NCI-H1092 treated with DMSO at 0.1 percent for 48 hours (cell line): ENCODE measurements at regions not wholly inside any gene's neighbourhood (a gene's known extent, or its start where the extent isn't known, plus 50 kb on each side); places are given as distances from the start of the nearest gene placed in this dataset.
"Not testable (repeated sequence)": the region's sequence is repeated elsewhere in the genome, so short reads cannot be mapped to it uniquely, and the experiment has no call there.

Experiments used
- DNase-seq: peaks from one replicate; lab custom pipeline; 2025; lab: John Stamatoyannopoulos, UW

DNA sequence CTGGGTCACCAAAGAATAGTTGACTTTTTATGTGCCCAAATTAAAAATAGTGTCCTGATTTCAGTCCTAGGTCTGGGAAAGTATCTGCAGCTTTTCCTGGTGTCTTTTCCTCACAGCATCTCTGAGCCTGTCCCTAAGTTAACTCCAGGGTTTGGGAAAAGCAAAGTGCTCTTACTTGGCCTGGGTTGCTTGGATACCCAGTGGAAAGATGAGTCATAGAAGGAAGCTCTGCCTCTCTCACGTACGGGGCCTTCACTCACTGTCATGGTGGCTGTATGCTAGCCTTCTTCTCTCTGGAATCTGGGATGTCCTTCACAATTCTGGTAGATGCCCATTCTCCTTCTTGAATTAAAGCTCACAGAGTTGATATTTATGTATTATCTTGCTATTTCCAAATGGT, 607.3 kb downstream of the ANKRD50 start:
- no peak for DNase-seq

DNA sequence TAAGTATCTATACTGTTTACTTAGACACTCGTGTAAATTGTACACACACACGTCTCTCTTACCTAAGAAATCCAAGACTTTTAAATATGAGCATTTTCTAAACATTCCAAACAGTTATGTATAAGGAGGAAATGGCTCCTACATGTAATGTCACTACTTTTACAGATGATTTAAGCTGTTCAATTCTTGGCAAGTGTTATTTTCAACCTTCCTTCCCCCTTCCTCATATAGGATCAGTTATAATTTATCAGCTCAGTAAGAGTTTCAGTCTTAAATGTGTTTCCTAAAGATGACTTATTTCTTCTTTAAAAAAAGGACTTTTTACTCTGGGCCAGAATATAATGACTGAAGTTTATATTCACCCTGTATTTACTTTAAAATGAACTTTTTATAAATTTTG, 601.1 kb downstream of the ANKRD50 start:
- DNase-seq: no peak

DNA sequence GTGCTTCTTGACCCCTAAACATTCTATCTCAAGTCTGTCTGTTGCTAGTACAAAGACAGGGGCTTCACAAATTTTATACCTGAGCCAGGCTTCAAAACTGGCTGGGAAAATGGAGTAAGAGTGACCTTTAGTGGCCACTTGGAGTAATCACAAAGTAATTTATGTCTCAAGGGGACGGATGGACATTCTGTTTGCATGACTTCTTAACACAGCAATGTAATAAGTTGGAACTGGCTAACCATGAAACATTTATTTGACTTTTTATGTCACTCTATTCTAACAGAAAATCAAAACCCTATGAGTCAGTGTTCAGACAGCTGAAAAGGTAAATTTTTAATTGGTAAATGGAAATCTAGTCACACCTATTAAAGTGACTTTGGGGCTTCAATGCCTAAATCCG, 600.6 kb downstream of the ANKRD50 start:
- peak; percentile 65 for DNase-seq

- no peak for DNase-seq
These were observed 594.5 kb downstream of the ANKRD50 start for GRCh38 chr4:124118061-124118460.

DNA sequence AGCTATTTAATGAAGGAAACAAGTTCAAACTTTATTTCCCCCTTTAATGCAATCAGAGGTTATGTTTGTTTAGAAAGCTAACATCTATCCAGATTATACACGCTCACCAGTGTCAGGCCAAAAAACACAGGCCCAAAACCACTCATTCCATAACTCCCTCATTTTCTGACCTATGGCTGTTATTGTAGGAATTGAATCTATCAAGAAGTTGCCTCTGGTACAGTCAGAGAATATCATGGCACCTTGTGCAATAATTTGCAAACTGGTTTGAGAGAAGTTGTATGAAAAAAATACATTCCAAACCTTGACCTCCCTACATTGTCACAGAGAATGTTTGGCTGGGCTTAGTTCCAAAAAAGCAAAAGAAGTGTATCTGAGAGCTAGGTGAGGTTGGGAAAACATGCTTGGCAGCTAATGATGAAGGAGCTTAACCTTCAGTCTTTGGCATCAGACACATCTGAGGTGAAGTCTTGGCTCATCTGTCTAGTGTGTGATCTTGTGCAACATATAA, 591.0 kb downstream of the ANKRD50 start:
- DNase-seq: peak; percentile 7

- DNase-seq: no peak
These were observed 589.4 kb downstream of the ANKRD50 start for GRCh38 chr4:124123181-124123580.

DNA sequence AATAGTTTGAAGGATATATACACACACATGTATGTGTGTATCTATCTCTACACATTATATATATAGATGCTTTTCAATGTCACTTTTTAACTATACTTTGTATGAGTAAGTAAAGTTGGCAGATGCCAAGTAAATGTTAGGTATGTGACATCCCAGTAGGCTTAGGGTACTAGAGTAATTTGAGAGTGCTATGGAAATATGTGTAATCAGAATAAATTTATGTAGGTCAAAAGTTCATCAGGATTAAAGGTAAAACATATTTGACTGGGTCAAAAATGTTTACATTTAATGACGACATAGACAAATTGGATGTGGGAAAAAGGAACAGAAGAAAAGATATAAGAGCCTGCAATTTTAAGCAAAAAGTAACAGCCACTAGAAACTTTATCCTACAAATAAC, 588.8 kb downstream of the ANKRD50 start:
- no peak for DNase-seq

- DNase-seq: not testable (repeated sequence)
These were observed 581.2 kb downstream of the ANKRD50 start for GRCh38 chr4:124131324-124131723.

DNA sequence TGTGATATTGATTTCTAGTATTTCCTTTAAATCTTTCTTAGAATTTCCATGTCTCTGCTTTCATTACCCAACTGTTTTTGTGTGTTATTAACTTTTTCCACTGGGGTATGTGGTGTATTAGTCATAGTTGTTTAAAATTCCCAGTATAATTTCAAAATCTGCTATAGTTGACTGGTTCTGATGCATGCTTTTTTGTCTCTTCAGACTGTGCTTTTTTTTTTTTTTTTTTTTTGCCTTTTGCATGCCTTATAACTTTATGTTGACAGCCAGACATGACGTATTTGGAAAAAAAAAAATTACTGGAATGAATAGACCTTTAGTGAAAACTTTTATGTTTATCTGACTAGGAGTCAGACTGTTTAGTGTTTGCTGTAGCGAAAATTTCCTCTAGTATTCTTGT, 580.4 kb downstream of the ANKRD50 start:
- no peak for DNase-seq

DNA sequence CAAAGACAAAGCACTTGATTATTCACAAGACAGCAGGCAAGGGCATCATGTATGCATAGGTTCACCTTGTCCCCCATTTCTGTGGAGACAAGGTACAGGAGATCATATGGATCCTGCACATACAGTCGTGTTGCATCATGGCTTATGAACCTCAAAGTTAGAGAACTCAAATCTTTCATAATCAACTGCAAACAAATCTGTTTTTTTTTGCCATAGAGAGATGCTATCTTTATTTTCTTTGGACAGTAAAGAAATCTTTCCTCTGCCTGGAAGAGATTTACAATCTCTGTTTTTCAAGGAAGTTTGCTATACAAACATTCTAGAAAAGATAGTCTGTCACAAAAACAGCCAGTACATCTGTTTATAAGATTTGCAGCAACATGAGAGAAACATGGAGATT, 578.8 kb downstream of the ANKRD50 start:
- DNase-seq: no peak

DNA sequence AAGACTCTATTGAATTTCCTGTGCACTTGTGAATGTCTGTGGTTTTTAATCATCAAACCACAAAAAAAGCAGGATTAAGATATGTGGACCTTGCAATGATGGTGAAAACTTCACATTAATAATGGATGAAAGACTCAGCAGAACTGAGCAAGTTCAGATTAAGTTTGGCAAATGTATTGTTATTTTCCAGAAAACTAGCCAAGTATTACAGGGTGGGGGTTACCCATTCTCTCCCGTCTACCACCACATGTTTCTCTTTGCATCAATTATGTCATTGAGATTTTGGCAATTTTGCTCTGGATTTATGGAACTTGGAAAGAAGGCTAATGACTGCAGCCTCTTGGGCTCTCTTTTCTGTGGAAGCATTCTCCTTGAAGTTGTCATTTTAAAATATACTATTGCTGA, 577.1 kb downstream of the ANKRD50 start:
- DNase-seq: no peak

- no peak for DNase-seq
These were observed 573.5 kb downstream of the ANKRD50 start for GRCh38 chr4:124139044-124139443.

GRCh38 chr4:124143632-124144031, 568.9 kb downstream of the ANKRD50 start:
- DNase-seq: no peak

- peak; percentile 76 for DNase-seq
These were observed 568.3 kb downstream of the ANKRD50 start for GRCh38 chr4:124144238-124144654.

- no peak for DNase-seq
These were observed 566.5 kb downstream of the ANKRD50 start for GRCh38 chr4:124146068-124146467.

DNA sequence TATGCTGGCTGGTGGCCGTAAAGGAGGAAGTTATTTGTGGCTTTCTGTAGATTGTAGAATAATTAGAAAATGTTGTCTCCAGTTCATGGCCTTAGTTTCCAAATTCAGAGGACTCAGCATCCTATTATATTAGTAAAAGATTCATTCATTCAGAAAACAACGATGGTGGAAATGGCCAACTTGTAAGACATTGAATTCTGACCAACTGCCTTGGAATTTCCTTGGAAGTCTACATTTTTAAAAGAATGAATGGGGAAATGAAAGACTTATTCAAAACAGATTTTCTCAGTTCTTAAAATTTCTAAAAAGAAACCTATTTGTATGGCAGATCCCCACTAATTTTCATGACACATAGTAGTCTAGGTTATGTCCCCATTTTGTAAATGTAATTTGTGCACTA, 561.5 kb downstream of the ANKRD50 start:
- no peak for DNase-seq

- no peak for DNase-seq
These were observed 560.4 kb downstream of the ANKRD50 start for GRCh38 chr4:124152132-124152531.

DNA sequence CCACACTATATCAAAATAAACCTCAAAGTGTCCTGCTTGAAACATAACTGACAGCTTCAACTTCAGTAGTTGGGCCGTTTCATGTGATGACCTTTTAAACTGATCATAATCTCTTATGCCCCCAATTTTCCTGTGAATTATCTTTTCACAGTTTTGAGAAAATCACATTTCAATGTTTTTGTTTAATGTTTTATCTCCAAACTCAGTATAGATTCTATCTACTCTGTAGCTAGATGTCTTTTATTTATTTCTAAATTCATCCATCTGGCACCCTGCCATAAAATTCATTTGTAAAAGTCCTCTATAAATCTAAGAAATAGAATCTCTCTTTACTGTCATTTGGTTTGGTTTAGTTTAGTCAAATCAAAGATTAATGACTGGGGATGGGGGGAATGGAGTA, 557.3 kb downstream of the ANKRD50 start:
- DNase-seq: no peak

GRCh38 chr4:124157396-124158083, 555.0 kb downstream of the ANKRD50 start:
- DNase-seq: no peak

GRCh38 chr4:124163401-124163800, 549.1 kb downstream of the ANKRD50 start:
- no peak for DNase-seq

DNA sequence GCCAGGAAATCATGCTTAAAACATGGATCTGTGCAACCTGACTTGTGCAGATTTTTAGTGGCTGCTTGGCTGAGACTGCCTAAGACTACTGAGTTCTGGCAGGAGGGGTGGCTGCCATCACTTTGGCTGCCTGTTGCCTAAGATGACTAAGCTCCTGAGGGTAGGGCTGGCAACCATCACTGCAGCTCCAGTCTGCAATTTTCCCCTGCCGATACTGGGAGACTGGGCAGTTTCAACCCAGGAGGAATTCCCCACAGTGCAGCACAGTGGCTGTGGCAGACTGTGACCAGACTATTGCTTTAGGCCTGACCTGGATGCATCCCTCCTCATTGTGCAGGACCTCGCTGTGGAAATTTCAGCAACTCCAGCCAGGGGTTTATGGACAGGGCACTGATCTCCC, 544.9 kb downstream of the ANKRD50 start:
- DNase-seq: no peak

- DNase-seq: not testable (repeated sequence)
These were observed 543.0 kb downstream of the ANKRD50 start for GRCh38 chr4:124169524-124169923.

DNA sequence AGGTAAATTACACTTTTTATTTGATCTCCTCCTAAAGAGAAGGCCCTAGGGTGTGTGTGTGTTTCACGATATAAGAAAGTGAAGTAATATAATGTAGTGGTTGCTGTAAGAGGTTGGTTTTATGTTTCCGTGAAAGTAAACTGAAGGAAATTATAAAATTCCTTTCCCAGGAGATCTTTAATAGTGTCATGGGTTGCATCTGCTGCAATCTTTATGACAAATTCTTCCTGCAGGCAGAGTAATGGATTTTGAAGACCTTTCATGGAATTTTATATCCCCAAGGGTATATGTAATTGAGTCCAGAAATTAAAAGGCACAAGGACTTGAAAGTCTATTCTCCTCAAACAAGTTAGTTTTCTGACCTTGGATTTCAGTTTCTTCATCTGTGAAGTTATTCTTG, 538.6 kb downstream of the ANKRD50 start:
- no peak for DNase-seq
